ENCODE measurements at regions not wholly inside any gene's neighbourhood (a gene's known extent, or its start where the extent isn't known, plus 50 kb on each side); places are given as distances from the start of the nearest gene placed in this dataset.

- no peak for ATAC-seq (ENCODE audit: insufficient read depth, low FRiP score)
- no peak for TF ChIP-seq CTCF (IDR thresholded peaks at IDR 0.05; ENCODE audit: control extremely low read depth, extremely low read depth)
- no peaks in the 10 kb centered on the region for H3K36me3 ChIP-seq (ENCODE audit: control insufficient read depth in 4 of 4, insufficient read depth in 4 of 4, low read length in 4 of 4)
- H3K27ac ChIP-seq (ENCODE audit: low read depth in 1 of 2, low read length in 1 of 2) = no peak overlapping the region
- H3K9ac ChIP-seq (ENCODE audit: insufficient read depth in 1 of 2, low read length in 2 of 2) = no peak overlapping the region
- no peaks in the 10 kb centered on the region for H3K27me3 ChIP-seq (ENCODE audit: control insufficient read depth in 3 of 3, insufficient read depth in 3 of 3, low read length in 2 of 3)
- no peaks in the 10 kb centered on the region for H3K9me3 ChIP-seq (ENCODE audit: control insufficient read depth in 4 of 4, insufficient read depth in 3 of 4, low read length in 3 of 4)
- WGBS, 2 donors = 80 to 85% methylated on average over 5 of the region's 5 CpGs
- DNase-seq = no peak
- peaks cover 0 to 13% (median 4%) of the 10 kb centered on the region in 5 donors for H3K4me1 ChIP-seq (ENCODE audit: control insufficient read depth in 5 of 5, insufficient read depth in 5 of 5, low read length in 5 of 5)
- H3K4me3 ChIP-seq = no peak overlapping the region
Measured at GRCh38 chr1:93738926-93739325, 57.3 kb upstream of the BCAR3 start.

GRCh38 chr1:93738075-93738622, 56.5 kb upstream of the BCAR3 start:
- no peak for ATAC-seq (ENCODE audit: insufficient read depth, low FRiP score)
- H3K9ac ChIP-seq (ENCODE audit: insufficient read depth in 1 of 2, low read length in 2 of 2) = no peak overlapping the region
- no peak overlapping the region for H3K27ac ChIP-seq (ENCODE audit: low read depth in 1 of 2, low read length in 1 of 2)
- no peaks in the 10 kb centered on the region for H3K36me3 ChIP-seq (ENCODE audit: control insufficient read depth in 4 of 4, insufficient read depth in 4 of 4, low read length in 4 of 4)
- WGBS, 2 donors = 92 to 99% methylated on average over 7 of the region's 7 CpGs
- H3K4me3 ChIP-seq = no peak overlapping the region
- no peaks in the 10 kb centered on the region for H3K27me3 ChIP-seq (ENCODE audit: control insufficient read depth in 3 of 3, insufficient read depth in 3 of 3, low read length in 2 of 3)
- TF ChIP-seq CTCF (IDR thresholded peaks at IDR 0.05; ENCODE audit: control extremely low read depth, extremely low read depth) = no peak
- no peaks in the 10 kb centered on the region for H3K9me3 ChIP-seq (ENCODE audit: control insufficient read depth in 4 of 4, insufficient read depth in 3 of 4, low read length in 3 of 4)
- DNase-seq = no peak
- H3K4me1 ChIP-seq (ENCODE audit: control insufficient read depth in 5 of 5, insufficient read depth in 5 of 5, low read length in 5 of 5) = peaks cover 0 to 13% (median 4%) of the 10 kb centered on the region in 5 donors

- 97 to 99% methylated on average over 3 of the region's 3 CpGs for WGBS, 2 donors
- no peak overlapping the region for H3K27ac ChIP-seq (ENCODE audit: low read depth in 1 of 2, low read length in 1 of 2)
- H3K9ac ChIP-seq (ENCODE audit: insufficient read depth in 1 of 2, low read length in 2 of 2) = no peak overlapping the region
- no peak for DNase-seq
- no peaks in the 10 kb centered on the region for H3K9me3 ChIP-seq (ENCODE audit: control insufficient read depth in 4 of 4, insufficient read depth in 3 of 4, low read length in 3 of 4)
- H3K27me3 ChIP-seq (ENCODE audit: control insufficient read depth in 3 of 3, insufficient read depth in 3 of 3, low read length in 2 of 3) = no peaks in the 10 kb centered on the region
- H3K4me3 ChIP-seq = no peak overlapping the region
- ATAC-seq (ENCODE audit: insufficient read depth, low FRiP score) = no peak
- no peaks in the 10 kb centered on the region for H3K36me3 ChIP-seq (ENCODE audit: control insufficient read depth in 4 of 4, insufficient read depth in 4 of 4, low read length in 4 of 4)
- no peak for TF ChIP-seq CTCF (IDR thresholded peaks at IDR 0.05; ENCODE audit: control extremely low read depth, extremely low read depth)
- H3K4me1 ChIP-seq (ENCODE audit: control insufficient read depth in 5 of 5, insufficient read depth in 5 of 5, low read length in 5 of 5) = peaks cover 0 to 9% (median under 1%) of the 10 kb centered on the region in 5 donors
Measured at GRCh38 chr1:93735722-93736121, 54.1 kb upstream of the BCAR3 start.

GRCh38 chr1:93734999-93735398, 53.4 kb upstream of the BCAR3 start:
- Histone ChIP-seq H3K9ac (ENCODE audit: insufficient read depth in 1 of 2, low read length in 2 of 2) (no peak overlapping the region), H3K4me1 (ENCODE audit: control insufficient read depth in 5 of 5, insufficient read depth in 5 of 5, low read length in 5 of 5) (peaks cover 0 to 10% (median 3%) of the 10 kb centered on the region in 5 donors), H3K27ac (ENCODE audit: low read depth in 1 of 2, low read length in 1 of 2) (no peak overlapping the region), H3K9me3 (ENCODE audit: control insufficient read depth in 4 of 4, insufficient read depth in 3 of 4, low read length in 3 of 4) (no peaks in the 10 kb centered on the region), H3K27me3 (ENCODE audit: control insufficient read depth in 3 of 3, insufficient read depth in 3 of 3, low read length in 2 of 3) (no peaks in the 10 kb centered on the region), H3K36me3 (ENCODE audit: control insufficient read depth in 4 of 4, insufficient read depth in 4 of 4, low read length in 4 of 4) (no peaks in the 10 kb centered on the region), H3K4me3 (no peak overlapping the region)
- ATAC-seq (ENCODE audit: insufficient read depth, low FRiP score) (no peak), DNase-seq (no peak)
- TF ChIP-seq CTCF (IDR thresholded peaks at IDR 0.05; ENCODE audit: control extremely low read depth, extremely low read depth) = no peak
- 90 to 96% methylated on average over 2 of the region's 2 CpGs for WGBS, 2 donors

All from lung (tissue), 11 donors.